ENCODE measurements at regions not wholly inside any gene's neighbourhood (a gene's known extent, or its start where the extent isn't known, plus 50 kb on each side); places are given as distances from the start of the nearest gene placed in this dataset.

DNA sequence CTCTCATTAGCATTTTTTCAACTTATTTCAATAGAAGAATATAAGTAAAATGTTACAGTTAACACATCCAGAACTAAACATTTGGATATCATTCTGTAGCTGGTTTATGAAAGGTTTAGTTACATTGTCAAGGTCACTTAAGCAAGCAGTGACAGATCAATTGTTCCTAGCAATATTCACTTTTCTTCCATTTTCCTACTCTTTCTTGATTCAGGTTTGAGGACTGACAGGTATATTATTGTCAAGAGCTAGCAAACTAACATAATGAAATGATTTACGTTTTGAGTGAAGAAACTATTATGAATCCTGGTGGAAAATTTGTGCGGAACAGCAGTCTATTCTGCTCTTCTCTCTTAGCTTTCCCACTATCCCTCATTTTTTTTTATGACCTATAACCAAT lies 220.4 kb upstream of the ADGRL4 start:
- no peak for TF ChIP-seq ZFX (IDR thresholded peaks at IDR 0.05; ENCODE audit: borderline replicate concordance)
- TF ChIP-seq, protein P1, sequence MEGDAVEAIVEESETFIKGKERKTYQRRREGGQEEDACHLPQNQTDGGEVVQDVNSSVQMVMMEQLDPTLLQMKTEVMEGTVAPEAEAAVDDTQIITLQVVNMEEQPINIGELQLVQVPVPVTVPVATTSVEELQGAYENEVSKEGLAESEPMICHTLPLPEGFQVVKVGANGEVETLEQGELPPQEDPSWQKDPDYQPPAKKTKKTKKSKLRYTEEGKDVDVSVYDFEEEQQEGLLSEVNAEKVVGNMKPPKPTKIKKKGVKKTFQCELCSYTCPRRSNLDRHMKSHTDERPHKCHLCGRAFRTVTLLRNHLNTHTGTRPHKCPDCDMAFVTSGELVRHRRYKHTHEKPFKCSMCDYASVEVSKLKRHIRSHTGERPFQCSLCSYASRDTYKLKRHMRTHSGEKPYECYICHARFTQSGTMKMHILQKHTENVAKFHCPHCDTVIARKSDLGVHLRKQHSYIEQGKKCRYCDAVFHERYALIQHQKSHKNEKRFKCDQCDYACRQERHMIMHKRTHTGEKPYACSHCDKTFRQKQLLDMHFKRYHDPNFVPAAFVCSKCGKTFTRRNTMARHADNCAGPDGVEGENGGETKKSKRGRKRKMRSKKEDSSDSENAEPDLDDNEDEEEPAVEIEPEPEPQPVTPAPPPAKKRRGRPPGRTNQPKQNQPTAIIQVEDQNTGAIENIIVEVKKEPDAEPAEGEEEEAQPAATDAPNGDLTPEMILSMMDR (IDR thresholded peaks at IDR 0.05), result no peak
- no peak overlapping the region for H3K27ac ChIP-seq

DNA sequence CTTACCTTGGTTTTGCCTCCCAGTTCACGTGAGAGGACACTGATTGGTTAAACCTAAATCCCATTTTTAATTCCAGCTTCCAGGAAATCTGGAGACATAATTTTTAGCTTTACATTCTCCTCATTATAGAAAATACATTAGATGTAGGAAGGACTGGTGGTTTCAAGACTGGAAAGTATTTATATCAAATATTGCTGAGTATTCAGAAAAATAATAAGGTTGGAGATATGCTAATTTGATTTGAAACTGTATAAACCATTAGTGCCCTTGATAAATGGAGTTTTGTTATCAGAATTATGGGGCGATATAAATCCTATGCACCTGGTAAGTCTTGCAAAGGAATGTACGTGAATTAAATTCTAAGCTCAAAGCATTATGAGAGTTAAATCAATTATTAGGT lies 218.0 kb upstream of the ADGRL4 start:
- H3K27ac ChIP-seq, result no peak overlapping the region
- no peak for TF ChIP-seq ZFX (IDR thresholded peaks at IDR 0.05; ENCODE audit: borderline replicate concordance)
- TF ChIP-seq, protein P1 (IDR thresholded peaks at IDR 0.05), result no peak

DNA sequence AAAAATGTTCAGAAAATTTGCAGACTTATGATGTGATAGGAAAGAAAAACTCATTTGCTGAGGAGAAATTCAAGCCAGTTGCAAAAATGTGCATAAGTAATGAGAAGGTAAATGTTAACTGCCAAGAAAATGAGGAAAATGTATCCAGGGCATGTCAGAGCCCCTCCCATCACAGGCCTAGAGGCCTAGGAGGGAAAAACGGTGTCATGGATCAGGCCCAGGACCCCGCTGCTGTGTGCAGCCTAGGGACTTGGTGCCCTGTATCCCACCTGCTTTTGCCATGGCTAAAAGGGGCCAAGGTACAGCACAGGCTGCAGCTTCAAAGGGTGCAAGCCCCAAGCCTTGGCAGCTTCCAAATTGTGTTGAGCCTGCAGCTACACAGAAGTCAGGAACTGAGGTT lies 214.0 kb upstream of the ADGRL4 start:
- TF ChIP-seq, protein P1 (IDR thresholded peaks at IDR 0.05), result no peak
- no peak for TF ChIP-seq ZFX (IDR thresholded peaks at IDR 0.05; ENCODE audit: borderline replicate concordance)
- H3K27ac ChIP-seq, result no peak overlapping the region

DNA sequence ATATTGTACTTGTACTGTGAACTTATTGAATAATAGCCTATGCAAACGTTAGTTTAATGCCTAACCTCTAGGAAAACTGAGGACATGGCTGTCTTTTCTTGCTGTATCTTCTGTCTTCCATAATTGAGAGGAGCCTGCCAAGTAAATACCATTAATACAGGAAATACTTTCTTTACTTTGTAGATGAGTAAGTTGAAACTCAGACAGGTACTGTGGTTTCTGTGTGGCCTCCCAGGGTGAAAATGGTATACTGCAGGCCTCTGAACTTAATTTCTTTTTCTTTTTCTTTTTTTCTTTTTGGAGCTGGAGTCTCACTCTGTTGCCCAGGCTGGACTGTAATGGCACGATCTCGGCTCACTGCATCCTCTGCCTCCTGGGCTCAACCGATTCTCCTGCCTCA lies 208.8 kb upstream of the ADGRL4 start:
- no peak for TF ChIP-seq ZFX (IDR thresholded peaks at IDR 0.05; ENCODE audit: borderline replicate concordance)
- TF ChIP-seq, protein P1 (IDR thresholded peaks at IDR 0.05), result no peak
- no peak overlapping the region for H3K27ac ChIP-seq

DNA sequence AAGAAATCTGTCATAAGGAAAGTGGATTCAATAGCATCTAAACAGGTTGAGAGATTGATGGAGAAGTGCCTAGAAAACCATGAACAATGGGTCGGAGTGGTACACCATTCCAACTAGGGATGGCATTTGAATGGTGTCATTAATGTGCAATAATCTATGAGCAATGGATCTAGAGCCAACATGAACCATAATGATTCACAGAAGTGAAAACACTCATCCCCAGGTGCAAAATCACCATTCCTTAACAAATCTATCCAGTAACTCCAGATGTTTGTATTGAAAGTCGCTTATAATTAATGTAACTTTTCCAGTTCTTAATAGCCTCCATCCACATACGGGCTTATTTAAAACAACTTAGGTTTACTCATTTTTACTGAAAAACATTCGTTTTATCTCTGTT lies 201.3 kb upstream of the ADGRL4 start:
- TF ChIP-seq ZFX (IDR thresholded peaks at IDR 0.05; ENCODE audit: borderline replicate concordance), result no peak
- TF ChIP-seq, protein P1 (IDR thresholded peaks at IDR 0.05), result no peak

DNA sequence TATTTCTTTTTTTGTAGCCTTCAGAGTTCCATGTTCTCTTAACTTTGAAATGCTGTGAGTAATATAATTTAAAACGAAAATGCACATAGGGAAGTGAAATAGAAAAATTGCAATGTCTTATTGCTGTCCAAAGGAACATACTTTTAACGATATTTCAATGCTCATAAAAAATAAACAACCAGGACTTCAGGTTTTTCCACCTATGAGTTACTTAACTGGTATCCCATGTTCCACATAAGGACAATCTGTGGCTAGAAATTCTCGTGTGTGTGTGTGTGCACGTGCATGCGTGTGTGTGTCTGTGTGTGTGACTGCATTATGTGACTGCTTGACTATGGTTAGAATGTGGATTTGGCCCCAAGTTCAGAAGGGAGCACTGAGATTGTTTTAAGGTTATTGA lies 200.8 kb upstream of the ADGRL4 start:
- TF ChIP-seq, protein P1 (IDR thresholded peaks at IDR 0.05), result no peak
- TF ChIP-seq ZFX (IDR thresholded peaks at IDR 0.05; ENCODE audit: borderline replicate concordance), result no peak

More for the DNA sequence above, 201.3 kb upstream of the ADGRL4 start:
- no peak overlapping the region for H3K27ac ChIP-seq

DNA sequence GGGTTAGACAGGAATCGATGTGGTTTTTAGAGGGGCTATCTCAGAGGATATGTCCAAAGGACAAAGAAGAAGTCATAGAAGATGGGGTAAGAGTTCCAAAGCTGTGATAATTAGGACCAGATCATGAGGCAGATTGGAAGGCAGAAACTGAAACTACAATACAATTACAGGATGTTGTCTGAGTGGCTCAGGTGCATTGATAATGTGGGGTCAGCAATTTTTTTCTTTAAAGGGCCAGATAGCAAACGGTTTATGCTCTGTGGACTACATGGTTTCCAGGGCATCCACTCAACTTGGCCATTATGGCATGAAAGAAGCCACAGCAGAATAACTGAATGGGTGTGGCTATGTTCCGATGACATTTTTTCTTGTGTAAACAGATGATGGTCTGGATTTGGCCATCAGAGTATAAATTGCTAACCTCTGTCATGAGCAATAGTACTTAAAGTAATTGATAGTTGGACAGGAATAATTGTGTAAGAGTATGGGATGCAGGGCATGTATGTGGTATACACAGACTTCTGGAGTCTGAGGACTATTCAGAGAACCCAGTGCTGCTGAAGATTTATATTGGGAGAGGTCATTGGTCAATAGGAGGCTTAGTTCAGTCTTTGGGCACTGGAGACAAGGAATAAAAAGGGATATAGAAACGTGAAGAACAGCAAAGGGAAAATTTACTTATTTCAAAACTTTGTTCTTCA lies 198.4 kb upstream of the ADGRL4 start:
- no peak overlapping the region for H3K27ac ChIP-seq
- TF ChIP-seq, protein P1 (IDR thresholded peaks at IDR 0.05), result no peak
- TF ChIP-seq ZFX (IDR thresholded peaks at IDR 0.05; ENCODE audit: borderline replicate concordance), result no peak

More for the DNA sequence above, 200.8 kb upstream of the ADGRL4 start:
- no peak overlapping the region for H3K27ac ChIP-seq
